HepG2 (cell line): ENCODE measurements at regions not wholly inside any gene's neighbourhood (a gene's known extent, or its start where the extent isn't known, plus 50 kb on each side); places are given as distances from the start of the nearest gene placed in this dataset.

Experiments
- CTCF ChIP-seq: sonication (generic); formaldehyde crosslinking; IDR thresholded peaks from 2 replicates; pipeline ENCODE4 v1.5.0; 2020; ENCODE audit warnings: mild to moderate bottlenecking, missing genetic modification reagents, moderate library complexity
- KDM4B ChIP-seq: sonication (generic); formaldehyde crosslinking; IDR thresholded peaks from 2 replicates; pipeline ENCODE4 v1.4.0; 2020; ENCODE audit warnings: missing genetic modification reagents
- NFE2L1 ChIP-seq: sonication (generic); formaldehyde crosslinking; IDR thresholded peaks from 2 replicates; pipeline ENCODE4 v1.4.0; 2020; ENCODE audit warnings: missing genetic modification reagents, mild to moderate bottlenecking, borderline replicate concordance
- PHF5A ChIP-seq: IDR thresholded peaks from one replicate; pipeline ENCODE4 v1.6.1; 2018; ENCODE audit warnings: low read depth, missing genetic modification reagents; ENCODE audit not compliant: unreplicated experiment
- PRDM10 ChIP-seq: sonication (generic); formaldehyde crosslinking; IDR thresholded peaks from 2 replicates; pipeline ENCODE4 v1.4.0; 2020; ENCODE audit warnings: low read depth, missing genetic modification reagents
- ZFP36L2 ChIP-seq: sonication (generic); formaldehyde crosslinking; IDR thresholded peaks from 2 replicates; pipeline ENCODE4 v1.4.0; 2020; ENCODE audit warnings: missing genetic modification reagents
- ZNF232 ChIP-seq: sonication (generic); formaldehyde crosslinking; IDR thresholded peaks from 2 replicates; pipeline ENCODE4 v1.4.0; 2020; ENCODE audit warnings: missing genetic modification reagents, borderline replicate concordance
- ZNF687 ChIP-seq: sonication (generic); formaldehyde crosslinking; IDR thresholded peaks from 2 replicates; pipeline ENCODE4 v1.5.1; 2020; ENCODE audit warnings: mild to moderate bottlenecking, missing genetic modification reagents, moderate library complexity
- ZZZ3 ChIP-seq: sonication (generic); formaldehyde crosslinking; IDR thresholded peaks from 2 replicates; pipeline ENCODE4 v1.4.0; 2020; ENCODE audit warnings: missing genetic modification reagents, mild to moderate bottlenecking, borderline replicate concordance

- TF ChIP-seq ZNF687 (no peak), CTCF (no peak), PRDM10 (CRISPR knock-in tag) (no peak), NFE2L1 (no peak), ZZZ3 (CRISPR knock-in tag) (no peak), ZNF232 (CRISPR knock-in tag) (no peak), KDM4B (no peak), PHF5A (CRISPR knock-in tag) (no peak), ZFP36L2 (no peak)
Measured at GRCh38 chr4:159008671-159009070, 94.2 kb upstream of the RAPGEF2 start.
